Transverse colon (tissue), 4 donors: ENCODE measurements at regions not wholly inside any gene's neighbourhood (a gene's known extent, or its start where the extent isn't known, plus 50 kb on each side); places are given as distances from the start of the nearest gene placed in this dataset.

Experiments used
- EP300 ChIP-seq: sonication (generic); formaldehyde crosslinking; IDR thresholded peaks from one replicate; pipeline ENCODE4 v1.6.1; 2017; ENCODE audit warnings: antibody characterized with exemption, low read depth
- POLR2AphosphoS5 ChIP-seq, 3 donors: sonication (generic); formaldehyde crosslinking; IDR thresholded peaks; one replicate each; pipeline ENCODE4 v1.6.1; 2016; ENCODE audit warnings: antibody characterized with exemption in 3 of 3
- TF ChIP-seq, protein P1 (sequence below), 5 experiments: fragments of 200-600 bp in 3 of 5; fragments of 450-650 bp in 2 of 5; sonication (generic) in 3 of 5; IDR thresholded peaks; 1 replicate in 2 of 5; 2 replicates in 3 of 5; pipeline ENCODE4 v1.5.1; 2016 to 2017; ENCODE audit warnings: antibody characterized with exemption in 5 of 5, inconsistent platforms in 3 of 5, mild to moderate bottlenecking in 2 of 5, moderate library complexity in 1 of 5

DNA sequence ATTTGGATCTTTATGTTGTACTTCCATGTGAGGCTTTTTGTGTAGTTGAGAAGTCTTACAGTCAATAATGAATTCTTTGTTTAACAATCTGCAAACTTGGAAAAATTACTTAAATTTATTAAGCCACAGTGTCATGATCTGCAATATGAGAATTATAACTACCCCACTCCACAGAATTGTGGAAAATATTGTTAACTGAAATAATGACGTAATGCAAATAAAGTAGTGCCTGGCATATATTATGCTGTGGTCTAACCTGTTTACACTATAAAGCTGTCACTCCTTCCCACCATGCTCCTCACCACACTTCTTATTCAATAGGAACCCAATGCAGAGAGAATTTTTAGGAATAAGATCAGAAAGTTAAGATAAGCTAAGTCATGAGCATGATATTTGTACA lies 632.1 kb upstream of the GALNTL6 start:
- TF ChIP-seq POLR2AphosphoS5 (IDR thresholded peaks at IDR 0.05) (no peak), EP300 (no peak)
- TF ChIP-seq, protein P1, sequence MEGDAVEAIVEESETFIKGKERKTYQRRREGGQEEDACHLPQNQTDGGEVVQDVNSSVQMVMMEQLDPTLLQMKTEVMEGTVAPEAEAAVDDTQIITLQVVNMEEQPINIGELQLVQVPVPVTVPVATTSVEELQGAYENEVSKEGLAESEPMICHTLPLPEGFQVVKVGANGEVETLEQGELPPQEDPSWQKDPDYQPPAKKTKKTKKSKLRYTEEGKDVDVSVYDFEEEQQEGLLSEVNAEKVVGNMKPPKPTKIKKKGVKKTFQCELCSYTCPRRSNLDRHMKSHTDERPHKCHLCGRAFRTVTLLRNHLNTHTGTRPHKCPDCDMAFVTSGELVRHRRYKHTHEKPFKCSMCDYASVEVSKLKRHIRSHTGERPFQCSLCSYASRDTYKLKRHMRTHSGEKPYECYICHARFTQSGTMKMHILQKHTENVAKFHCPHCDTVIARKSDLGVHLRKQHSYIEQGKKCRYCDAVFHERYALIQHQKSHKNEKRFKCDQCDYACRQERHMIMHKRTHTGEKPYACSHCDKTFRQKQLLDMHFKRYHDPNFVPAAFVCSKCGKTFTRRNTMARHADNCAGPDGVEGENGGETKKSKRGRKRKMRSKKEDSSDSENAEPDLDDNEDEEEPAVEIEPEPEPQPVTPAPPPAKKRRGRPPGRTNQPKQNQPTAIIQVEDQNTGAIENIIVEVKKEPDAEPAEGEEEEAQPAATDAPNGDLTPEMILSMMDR (IDR thresholded peaks at IDR 0.05), result no peak
